ENCODE measurements at regions not wholly inside any gene's neighbourhood (a gene's known extent, or its start where the extent isn't known, plus 50 kb on each side); places are given as distances from the start of the nearest gene placed in this dataset.

GRCh38 chr6:129773304-129773703, 63.3 kb upstream of the ARHGAP18 start:
- no peak overlapping the region for H2BK15ac ChIP-seq (ENCODE audit: low read depth, poor library complexity, severe bottlenecking)
- DNase-seq: no peak
- no peak overlapping the region for H3K4me2 ChIP-seq (ENCODE audit: low read length, poor library complexity, severe bottlenecking)
- H2BK12ac ChIP-seq (ENCODE audit: low read length in 2 of 2): peak overlapping the region in 1 of 2 experiments; percentile 24
- 76% methylated on average over 2 of the region's 2 CpGs for WGBS
- no peaks in the 10 kb centered on the region for H3K36me3 ChIP-seq (ENCODE audit: control insufficient read depth in 1 of 2, insufficient read depth in 2 of 2, low read depth in 1 of 2, low read length in 2 of 2)
- H3K14ac ChIP-seq (ENCODE audit: low read length in 2 of 2): no peak overlapping the region
- peaks cover 9% of the 10 kb centered on the region for H3K9me3 ChIP-seq (ENCODE audit: control insufficient read depth, low read length)
- no peak overlapping the region for H3K18ac ChIP-seq (ENCODE audit: low read depth in 1 of 2, low read length in 2 of 2)
- no peak overlapping the region for H4K91ac ChIP-seq (ENCODE audit: low read length)
- no peak overlapping the region for H2BK5ac ChIP-seq (ENCODE audit: low read depth, low read length, poor library complexity, severe bottlenecking)
- no peak overlapping the region for H2AFZ ChIP-seq (ENCODE audit: low read depth, low read length)
- H4K8ac ChIP-seq (ENCODE audit: low read length): no peak overlapping the region
- H3K4me1 ChIP-seq (ENCODE audit: control insufficient read depth, insufficient read depth, low read depth, low read length): peaks cover 5% of the 10 kb centered on the region
- H3K27me3 ChIP-seq (ENCODE audit: control insufficient read depth in 1 of 2, insufficient read depth in 1 of 2, low read length in 2 of 2): no peaks in the 10 kb centered on the region
- H3K4me3 ChIP-seq (ENCODE audit: insufficient read depth in 1 of 2, low read depth in 1 of 2, low read length in 2 of 2): no peak overlapping the region
- no peak overlapping the region for H2AK5ac ChIP-seq (ENCODE audit: low read length, severe bottlenecking)
- H3K23ac ChIP-seq (ENCODE audit: low read length in 2 of 2): peak overlapping the region in 1 of 2 experiments; percentile 94
- H2BK120ac ChIP-seq (ENCODE audit: low read depth, low read length): no peak overlapping the region
- no peak overlapping the region for H3K27ac ChIP-seq (ENCODE audit: low read length, poor library complexity, severe bottlenecking)
- no peak overlapping the region for H3K4ac ChIP-seq (ENCODE audit: low read depth in 1 of 2, low read length in 2 of 2)
- no peaks in the 10 kb centered on the region for H3K79me1 ChIP-seq (replicated peaks; ENCODE audit: low read length, poor library complexity, severe bottlenecking)
- H3K9ac ChIP-seq (ENCODE audit: low read length): no peak overlapping the region

GRCh38 chr6:129771678-129772077, 61.7 kb upstream of the ARHGAP18 start:
- peaks cover 5% of the 10 kb centered on the region for H3K4me1 ChIP-seq (ENCODE audit: control insufficient read depth, insufficient read depth, low read depth, low read length)
- H2AK5ac ChIP-seq (ENCODE audit: low read length, severe bottlenecking): no peak overlapping the region
- H2BK12ac ChIP-seq (ENCODE audit: low read length in 2 of 2): no peak overlapping the region
- H2BK120ac ChIP-seq (ENCODE audit: low read depth, low read length): no peak overlapping the region
- H3K4me3 ChIP-seq (ENCODE audit: insufficient read depth in 1 of 2, low read depth in 1 of 2, low read length in 2 of 2): no peak overlapping the region
- H2AFZ ChIP-seq (ENCODE audit: low read depth, low read length): no peak overlapping the region
- H3K27ac ChIP-seq (ENCODE audit: low read length, poor library complexity, severe bottlenecking): no peak overlapping the region
- H3K23ac ChIP-seq (ENCODE audit: low read length in 2 of 2): no peak overlapping the region
- no peak overlapping the region for H4K91ac ChIP-seq (ENCODE audit: low read length)
- no peak overlapping the region for H3K4me2 ChIP-seq (ENCODE audit: low read length, poor library complexity, severe bottlenecking)
- DNase-seq: no peak
- no peak overlapping the region for H3K18ac ChIP-seq (ENCODE audit: low read depth in 1 of 2, low read length in 2 of 2)
- H3K9ac ChIP-seq (ENCODE audit: low read length): no peak overlapping the region
- H3K36me3 ChIP-seq (ENCODE audit: control insufficient read depth in 1 of 2, insufficient read depth in 2 of 2, low read depth in 1 of 2, low read length in 2 of 2): no peaks in the 10 kb centered on the region
- no peak overlapping the region for H3K14ac ChIP-seq (ENCODE audit: low read length in 2 of 2)
- no peaks in the 10 kb centered on the region for H3K79me1 ChIP-seq (replicated peaks; ENCODE audit: low read length, poor library complexity, severe bottlenecking)
- WGBS: 98% methylated on average over 4 of the region's 4 CpGs
- no peaks in the 10 kb centered on the region for H3K9me3 ChIP-seq (ENCODE audit: control insufficient read depth, low read length)
- H2BK15ac ChIP-seq (ENCODE audit: low read depth, poor library complexity, severe bottlenecking): no peak overlapping the region
- no peak overlapping the region for H2BK5ac ChIP-seq (ENCODE audit: low read depth, low read length, poor library complexity, severe bottlenecking)
- H4K8ac ChIP-seq (ENCODE audit: low read length): no peak overlapping the region
- peaks cover 0 to 2% of the 10 kb centered on the region in 2 experiments for H3K27me3 ChIP-seq (ENCODE audit: control insufficient read depth in 1 of 2, insufficient read depth in 1 of 2, low read length in 2 of 2)
- no peak overlapping the region for H3K4ac ChIP-seq (ENCODE audit: low read depth in 1 of 2, low read length in 2 of 2)

- DNase-seq: peak; percentile 39
- H2BK12ac ChIP-seq (ENCODE audit: low read length in 2 of 2): no peak overlapping the region
- peak overlapping the region; percentile 78 for H3K4me2 ChIP-seq (ENCODE audit: low read length, poor library complexity, severe bottlenecking)
- H3K9me3 ChIP-seq (ENCODE audit: control insufficient read depth, low read length): no peaks in the 10 kb centered on the region
- H3K4ac ChIP-seq (ENCODE audit: low read depth in 1 of 2, low read length in 2 of 2): no peak overlapping the region
- H4K8ac ChIP-seq (ENCODE audit: low read length): no peak overlapping the region
- H2AK5ac ChIP-seq (ENCODE audit: low read length, severe bottlenecking): no peak overlapping the region
- H3K23ac ChIP-seq (ENCODE audit: low read length in 2 of 2): no peak overlapping the region
- no peak overlapping the region for H3K18ac ChIP-seq (ENCODE audit: low read depth in 1 of 2, low read length in 2 of 2)
- no peak overlapping the region for H4K91ac ChIP-seq (ENCODE audit: low read length)
- no peak overlapping the region for H2BK120ac ChIP-seq (ENCODE audit: low read depth, low read length)
- peak overlapping the region in 1 of 2 experiments; percentile 86 for H3K4me3 ChIP-seq (ENCODE audit: insufficient read depth in 1 of 2, low read depth in 1 of 2, low read length in 2 of 2)
- H2AFZ ChIP-seq (ENCODE audit: low read depth, low read length): no peak overlapping the region
- H3K4me1 ChIP-seq (ENCODE audit: control insufficient read depth, insufficient read depth, low read depth, low read length): no peaks in the 10 kb centered on the region
- peak overlapping the region; percentile 52 for H3K9ac ChIP-seq (ENCODE audit: low read length)
- H2BK15ac ChIP-seq (ENCODE audit: low read depth, poor library complexity, severe bottlenecking): no peak overlapping the region
- H2BK5ac ChIP-seq (ENCODE audit: low read depth, low read length, poor library complexity, severe bottlenecking): no peak overlapping the region
- no peak overlapping the region for H3K27ac ChIP-seq (ENCODE audit: low read length, poor library complexity, severe bottlenecking)
- no peaks in the 10 kb centered on the region for H3K79me1 ChIP-seq (replicated peaks; ENCODE audit: low read length, poor library complexity, severe bottlenecking)
- no peak overlapping the region for H3K14ac ChIP-seq (ENCODE audit: low read length in 2 of 2)
- H3K27me3 ChIP-seq (ENCODE audit: control insufficient read depth in 1 of 2, insufficient read depth in 1 of 2, low read length in 2 of 2): peaks cover 0 to 5% of the 10 kb centered on the region in 2 experiments
- H3K36me3 ChIP-seq (ENCODE audit: control insufficient read depth in 1 of 2, insufficient read depth in 2 of 2, low read depth in 1 of 2, low read length in 2 of 2): no peaks in the 10 kb centered on the region
- WGBS: 28% methylated on average over 4 of the region's 11 CpGs
These were observed 58.0 kb upstream of the ARHGAP18 start for GRCh38 chr6:129767776-129768485.

GRCh38 chr6:129766959-129767728, 57.2 kb upstream of the ARHGAP18 start:
- WGBS: under 1% methylated on average over 34 of the region's 36 CpGs
- peak; percentile 80 for DNase-seq

More at GRCh38 chr6:129766959-129767728, 57.2 kb upstream of the ARHGAP18 start:
- no peaks in the 10 kb centered on the region for H3K4me1 ChIP-seq (ENCODE audit: control insufficient read depth, insufficient read depth, low read depth, low read length)
- H4K8ac ChIP-seq (ENCODE audit: low read length): peak overlapping the region; percentile 36
- H2BK15ac ChIP-seq (ENCODE audit: low read depth, poor library complexity, severe bottlenecking): no peak overlapping the region
- H3K9me3 ChIP-seq (ENCODE audit: control insufficient read depth, low read length): no peaks in the 10 kb centered on the region
- H3K79me1 ChIP-seq (replicated peaks; ENCODE audit: low read length, poor library complexity, severe bottlenecking): no peaks in the 10 kb centered on the region
- no peak overlapping the region for H3K27ac ChIP-seq (ENCODE audit: low read length, poor library complexity, severe bottlenecking)
- no peak overlapping the region for H2AK5ac ChIP-seq (ENCODE audit: low read length, severe bottlenecking)
- H3K9ac ChIP-seq (ENCODE audit: low read length): peak overlapping the region; percentile 52
- no peak overlapping the region for H3K14ac ChIP-seq (ENCODE audit: low read length in 2 of 2)
- peak overlapping the region; percentile 78 for H3K4me2 ChIP-seq (ENCODE audit: low read length, poor library complexity, severe bottlenecking)
- peak overlapping the region; percentile 52 to 86 for H3K4me3 ChIP-seq (ENCODE audit: insufficient read depth in 1 of 2, low read depth in 1 of 2, low read length in 2 of 2)
- no peak overlapping the region for H2BK5ac ChIP-seq (ENCODE audit: low read depth, low read length, poor library complexity, severe bottlenecking)
- no peak overlapping the region for H3K23ac ChIP-seq (ENCODE audit: low read length in 2 of 2)
- H2BK12ac ChIP-seq (ENCODE audit: low read length in 2 of 2): no peak overlapping the region
- H2BK120ac ChIP-seq (ENCODE audit: low read depth, low read length): no peak overlapping the region
- H3K18ac ChIP-seq (ENCODE audit: low read depth in 1 of 2, low read length in 2 of 2): no peak overlapping the region
- no peaks in the 10 kb centered on the region for H3K36me3 ChIP-seq (ENCODE audit: control insufficient read depth in 1 of 2, insufficient read depth in 2 of 2, low read depth in 1 of 2, low read length in 2 of 2)
- H3K4ac ChIP-seq (ENCODE audit: low read depth in 1 of 2, low read length in 2 of 2): no peak overlapping the region
- no peak overlapping the region for H4K91ac ChIP-seq (ENCODE audit: low read length)
- peak overlapping the region; percentile 73 for H2AFZ ChIP-seq (ENCODE audit: low read depth, low read length)
- H3K27me3 ChIP-seq (ENCODE audit: control insufficient read depth in 1 of 2, insufficient read depth in 1 of 2, low read length in 2 of 2): peaks cover 0 to 5% of the 10 kb centered on the region in 2 experiments

All from mesenchymal stem cell (in vitro differentiated cells and primary cell).